KOPT-K1 (cell line): ENCODE measurements at regions not wholly inside any gene's neighbourhood (a gene's known extent, or its start where the extent isn't known, plus 50 kb on each side); places are given as distances from the start of the nearest gene placed in this dataset.

ENCODE experiments used
- H3K27ac ChIP-seq: fragments of 200-600 bp; sonication (generic); 2 replicates; pipeline ENCODE4 v1.5.1; 2016; ENCODE audit warnings: antibody characterized with exemption, mild to moderate bottlenecking, low read depth, low read length; ENCODE audit not compliant: poor library complexity, severe bottlenecking
- H3K36me3 ChIP-seq: fragments of 200-600 bp; sonication (generic); 2 replicates; pipeline ENCODE4 v1.5.1; 2017; ENCODE audit warnings: antibody characterized with exemption, mild to moderate bottlenecking, low read length, moderate library complexity; ENCODE audit not compliant: insufficient read depth
- H3K9me3 ChIP-seq: fragments of 200-600 bp; sonication (generic); 2 replicates; pipeline ENCODE4 v1.5.1; 2017; ENCODE audit warnings: antibody characterized with exemption, low read length, mild to moderate bottlenecking; ENCODE audit not compliant: insufficient read depth, poor library complexity, severe bottlenecking

- H3K27ac ChIP-seq: no peak overlapping the region
- no peaks in the 10 kb centered on the region for H3K36me3 ChIP-seq
- H3K9me3 ChIP-seq: peaks cover 8% of the 10 kb centered on the region
These were observed 123.2 kb upstream of the SLC30A5 start for GRCh38 chr5:68970617-68971016.

GRCh38 chr5:68973696-68974095 lies 120.1 kb upstream of the SLC30A5 start:
- H3K36me3 ChIP-seq: no peaks in the 10 kb centered on the region
- peaks cover 15% of the 10 kb centered on the region for H3K9me3 ChIP-seq
- H3K27ac ChIP-seq: no peak overlapping the region

- Histone ChIP-seq H3K27ac (no peak overlapping the region), H3K9me3 (no peaks in the 10 kb centered on the region), H3K36me3 (no peaks in the 10 kb centered on the region)
These were observed 110.8 kb upstream of the SLC30A5 start for GRCh38 chr5:68983043-68983442.

- Histone ChIP-seq H3K27ac (no peak overlapping the region), H3K9me3 (no peaks in the 10 kb centered on the region), H3K36me3 (no peaks in the 10 kb centered on the region)
These were observed 109.9 kb upstream of the SLC30A5 start for GRCh38 chr5:68983959-68984358.

DNA sequence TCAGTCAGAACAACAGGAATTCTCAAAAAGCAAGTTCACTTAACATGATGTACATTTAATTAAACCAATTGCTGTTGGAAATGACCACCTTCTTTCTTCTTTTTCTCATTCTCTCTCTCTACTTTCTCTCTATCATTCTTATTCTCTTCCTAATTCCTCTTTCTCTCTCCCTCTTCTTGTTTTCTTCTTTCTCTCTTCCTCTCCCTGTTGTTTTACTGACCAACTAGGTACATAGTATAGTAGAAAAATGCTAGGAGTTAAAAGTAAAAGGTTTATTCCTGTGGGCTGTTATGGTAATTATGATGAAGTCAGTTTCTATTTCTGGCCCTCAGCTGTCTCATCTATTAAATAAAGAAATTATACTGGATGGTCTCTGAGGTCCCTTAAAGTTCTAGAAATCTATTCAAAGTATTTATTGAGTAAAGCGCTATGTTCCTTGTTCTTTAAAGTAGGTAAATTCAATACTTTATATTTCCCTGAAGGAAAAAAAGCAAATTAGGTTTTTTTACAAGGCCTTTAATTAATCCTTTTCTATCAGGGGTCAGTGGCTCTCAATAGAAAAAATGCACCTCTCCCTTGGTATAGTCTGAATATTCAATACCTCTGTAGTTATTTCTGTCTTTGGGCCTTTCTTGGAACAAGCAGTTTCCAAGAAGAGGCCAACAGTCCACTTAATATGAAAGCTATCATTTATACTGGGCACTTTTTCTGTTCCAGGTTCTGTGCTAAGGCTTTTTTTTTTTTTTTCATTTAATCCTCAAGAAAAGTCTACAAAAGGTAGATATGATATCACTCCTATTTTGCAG lies 102.3 kb upstream of the SLC30A5 start:
- Histone ChIP-seq H3K9me3 (no peaks in the 10 kb centered on the region), H3K27ac (no peak overlapping the region), H3K36me3 (no peaks in the 10 kb centered on the region)

DNA sequence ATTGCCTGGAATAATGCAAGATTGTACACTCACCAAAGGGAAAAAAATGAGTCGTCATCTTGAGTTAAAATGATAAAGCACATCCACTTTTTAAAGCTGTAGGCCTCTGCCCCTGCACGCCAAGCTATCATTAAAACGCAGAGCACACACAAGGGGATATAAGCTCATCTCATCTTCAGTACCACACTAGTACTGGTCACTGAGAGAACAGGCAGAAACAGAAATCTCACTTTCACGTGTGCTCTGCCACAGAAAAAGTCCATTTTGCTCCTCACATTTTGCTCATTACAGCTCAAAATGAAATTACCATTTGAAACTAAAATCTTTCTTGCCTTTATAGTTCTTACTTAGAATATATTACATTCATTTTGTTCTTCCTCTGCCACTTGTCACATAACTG lies 99.2 kb upstream of the SLC30A5 start:
- Histone ChIP-seq H3K9me3 (no peaks in the 10 kb centered on the region), H3K27ac (no peak overlapping the region), H3K36me3 (no peaks in the 10 kb centered on the region)

- Histone ChIP-seq H3K9me3 (no peaks in the 10 kb centered on the region), H3K27ac (no peak overlapping the region), H3K36me3 (no peaks in the 10 kb centered on the region)
These were observed 97.8 kb upstream of the SLC30A5 start for GRCh38 chr5:68995845-68996545.

- Histone ChIP-seq H3K9me3 (no peaks in the 10 kb centered on the region), H3K36me3 (no peaks in the 10 kb centered on the region), H3K27ac (no peak overlapping the region)
These were observed 94.6 kb upstream of the SLC30A5 start for GRCh38 chr5:68999181-68999580.

GRCh38 chr5:69000216-69000919 lies 93.4 kb upstream of the SLC30A5 start:
- no peaks in the 10 kb centered on the region for H3K36me3 ChIP-seq
- H3K27ac ChIP-seq: no peak overlapping the region
- no peaks in the 10 kb centered on the region for H3K9me3 ChIP-seq

GRCh38 chr5:69000949-69001348 lies 92.9 kb upstream of the SLC30A5 start:
- Histone ChIP-seq H3K9me3 (no peaks in the 10 kb centered on the region), H3K36me3 (no peaks in the 10 kb centered on the region), H3K27ac (no peak overlapping the region)

- H3K9me3 ChIP-seq: no peaks in the 10 kb centered on the region
- H3K27ac ChIP-seq: no peak overlapping the region
- H3K36me3 ChIP-seq: no peaks in the 10 kb centered on the region
These were observed 92.2 kb upstream of the SLC30A5 start for GRCh38 chr5:69001627-69002026.

DNA sequence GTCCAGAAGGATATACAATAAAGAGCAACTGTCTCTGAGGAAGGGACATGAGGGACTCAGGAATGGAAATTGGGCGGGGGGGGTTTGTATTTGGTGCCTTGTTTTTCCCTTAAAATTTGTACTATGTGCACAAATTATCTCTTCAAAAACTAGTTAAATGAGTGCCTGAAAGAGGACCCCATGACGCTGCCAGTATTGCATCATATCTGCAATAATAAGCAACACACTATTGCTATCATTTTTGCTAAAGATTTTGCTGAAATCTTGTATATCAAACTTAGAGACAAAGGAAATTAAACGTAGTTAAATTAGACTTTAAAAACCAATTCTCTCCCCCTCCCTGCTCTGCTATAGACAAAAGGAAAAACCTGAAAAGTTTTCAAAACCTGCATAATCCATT lies 89.7 kb upstream of the SLC30A5 start:
- H3K9me3 ChIP-seq: no peaks in the 10 kb centered on the region
- no peaks in the 10 kb centered on the region for H3K36me3 ChIP-seq
- no peak overlapping the region for H3K27ac ChIP-seq

- H3K9me3 ChIP-seq: no peaks in the 10 kb centered on the region
- no peak overlapping the region for H3K27ac ChIP-seq
- H3K36me3 ChIP-seq: no peaks in the 10 kb centered on the region
These were observed 89.1 kb upstream of the SLC30A5 start for GRCh38 chr5:69004676-69005075.

GRCh38 chr5:69006030-69006429 lies 87.8 kb upstream of the SLC30A5 start:
- no peaks in the 10 kb centered on the region for H3K36me3 ChIP-seq
- no peaks in the 10 kb centered on the region for H3K9me3 ChIP-seq
- no peak overlapping the region for H3K27ac ChIP-seq

DNA sequence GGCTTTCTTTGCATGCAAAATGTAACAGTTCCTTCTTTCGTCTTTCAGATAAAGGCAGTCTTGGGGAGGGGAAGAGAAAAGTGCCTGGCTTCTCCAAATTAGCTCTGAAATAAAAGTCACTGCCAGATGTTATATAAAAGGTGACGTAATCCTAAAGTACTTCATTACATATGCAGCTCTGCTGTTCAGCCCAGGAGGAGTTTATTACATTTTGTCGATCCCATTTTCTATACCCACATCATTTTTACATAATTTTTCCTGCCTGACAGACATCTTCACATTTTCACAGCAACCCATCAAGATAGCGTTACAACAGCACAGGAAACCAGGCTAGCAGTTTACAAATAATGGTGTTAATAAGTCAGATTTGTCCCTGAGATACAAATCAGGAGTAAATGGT lies 86.7 kb upstream of the SLC30A5 start:
- Histone ChIP-seq H3K36me3 (no peaks in the 10 kb centered on the region), H3K27ac (no peak overlapping the region), H3K9me3 (no peaks in the 10 kb centered on the region)
